GM19193 (cell line): ENCODE measurements at regions not wholly inside any gene's neighbourhood (a gene's known extent, or its start where the extent isn't known, plus 50 kb on each side); places are given as distances from the start of the nearest gene placed in this dataset.

Experiments used
- POLR2A ChIP-seq: IDR thresholded peaks from 4 replicates; pipeline ENCODE4 v1.6.1; 2011; ENCODE audit not compliant: insufficient read depth, insufficient read length; ENCODE audit errors: extremely low read depth

- no peak for TF ChIP-seq POLR2A
Observed at GRCh38 chr10:123301077-123301857, 147.1 kb downstream of the BUB3 start.

GRCh38 chr10:123303581-123304337 is 149.6 kb downstream of the BUB3 start:
- no peak for TF ChIP-seq POLR2A

GRCh38 chr10:123305671-123306070 is 151.5 kb downstream of the BUB3 start:
- TF ChIP-seq POLR2A, result no peak

GRCh38 chr10:123306290-123306689 is 152.1 kb downstream of the BUB3 start:
- no peak for TF ChIP-seq POLR2A

GRCh38 chr10:123309731-123310130 is 155.5 kb downstream of the BUB3 start:
- TF ChIP-seq POLR2A, result no peak

GRCh38 chr10:123316776-123317175 is 162.6 kb downstream of the BUB3 start:
- TF ChIP-seq POLR2A, result no peak

- no peak for TF ChIP-seq POLR2A
Observed at GRCh38 chr10:123318516-123318915, 164.3 kb downstream of the BUB3 start.

GRCh38 chr10:123320091-123320490 is 165.9 kb downstream of the BUB3 start:
- TF ChIP-seq POLR2A, result no peak

GRCh38 chr10:123323884-123324283 is 169.7 kb downstream of the BUB3 start:
- no peak for TF ChIP-seq POLR2A

- TF ChIP-seq POLR2A, result no peak
Observed at GRCh38 chr10:123325663-123326190, 171.5 kb downstream of the BUB3 start.

GRCh38 chr10:123326674-123327073 is 172.5 kb downstream of the BUB3 start:
- no peak for TF ChIP-seq POLR2A

GRCh38 chr10:123327450-123327849 is 173.2 kb downstream of the BUB3 start:
- no peak for TF ChIP-seq POLR2A

GRCh38 chr10:123327896-123328295 is 173.7 kb downstream of the BUB3 start:
- TF ChIP-seq POLR2A, result no peak

GRCh38 chr10:123331438-123331837 is 177.2 kb downstream of the BUB3 start:
- TF ChIP-seq POLR2A, result no peak

- TF ChIP-seq POLR2A, result no peak
Observed at GRCh38 chr10:123346581-123346980, 192.4 kb downstream of the BUB3 start.
